PC-3 (cell line): ENCODE measurements at regions not wholly inside any gene's neighbourhood (a gene's known extent, or its start where the extent isn't known, plus 50 kb on each side); places are given as distances from the start of the nearest gene placed in this dataset.

Experiments used
- ATAC-seq: fragments of 200-7000 bp; cut with Tn5 transposase; 2 replicates; pipeline ENCODE4 v1.9.1; 2020; ENCODE audit warnings: mild to moderate bottlenecking, moderate library complexity
- BruUV-seq: library from RNA; stranded (reverse); fragments of 400-500 nt; replicated peaks from 2 replicates; lab custom pipeline; 2021; lab: Mats Ljungman, UMichigan
- CTCF ChIA-PET: fragments of 300-600 bp; sonication (Branson Sonifier 250); formaldehyde crosslinking; loops from one replicate; lab custom pipeline; 2022; ENCODE audit warnings: antibody characterized with exemption; lab: Charles Lee
- POLR2A ChIA-PET: fragments of 300-600 bp; sonication (Branson Sonifier 250); formaldehyde crosslinking; loops from one replicate; lab custom pipeline; 2022; ENCODE audit warnings: antibody characterized with exemption; ENCODE audit not compliant: unreplicated experiment; lab: Charles Lee
- DNase-seq: peaks from one replicate; pipeline ENCODE4 v3.0.0-alpha.2; 2015
- H2AFZ ChIP-seq: fragments of 300-600 bp; sonication (generic); 2 replicates; pipeline ENCODE4 v1.6.0; 2016; ENCODE audit warnings: antibody characterized with exemption, low read length
- H3F3A ChIP-seq: fragments of 300-600 bp; sonication (generic); one replicate; pipeline ENCODE4 v1.6.0; 2017; ENCODE audit warnings: antibody characterized with exemption, low read length, control low read depth, mild to moderate bottlenecking; ENCODE audit not compliant: unreplicated experiment
- H3K27ac ChIP-seq: fragments of 300-600 bp; sonication (generic); 2 replicates; pipeline ENCODE4 v1.5.1; 2016; ENCODE audit warnings: mild to moderate bottlenecking, low read length
- H3K27me3 ChIP-seq: fragments of 300-600 bp; sonication (generic); 2 replicates; pipeline ENCODE4 v1.6.1; 2016; ENCODE audit warnings: low read length, mixed read lengths
- H3K36me3 ChIP-seq: fragments of 300-600 bp; sonication (generic); 2 replicates; pipeline ENCODE4 v1.6.1; 2016; ENCODE audit warnings: low read depth, mixed run types, low read length, mixed read lengths
- H3K4me1 ChIP-seq: fragments of 300-600 bp; sonication (generic); 2 replicates; pipeline ENCODE4 v1.5.1; 2016; ENCODE audit warnings: low read length; ENCODE audit not compliant: insufficient read depth
- H3K4me2 ChIP-seq: fragments of 300-600 bp; sonication (generic); 2 replicates; pipeline ENCODE4 v1.6.0; 2016; ENCODE audit warnings: low read length
- H3K4me3 ChIP-seq: fragments of 300-600 bp; sonication (generic); 2 replicates; pipeline ENCODE4 v1.5.1; 2016; ENCODE audit warnings: mild to moderate bottlenecking, low read length, mixed read lengths
- H3K79me2 ChIP-seq: fragments of 300-600 bp; sonication (generic); 2 replicates; pipeline ENCODE4 v1.6.1; 2017; ENCODE audit warnings: low read length, mixed read lengths
- H3K9ac ChIP-seq: fragments of 300-600 bp; sonication (generic); 2 replicates; pipeline ENCODE4 v1.6.0; 2016; ENCODE audit warnings: mild to moderate bottlenecking, low read length
- H3K9me2 ChIP-seq: fragments of 300-600 bp; sonication (generic); replicated peaks from 2 replicates; pipeline ENCODE4 v1.6.1; 2016; ENCODE audit warnings: mixed run types, low read length, mixed read lengths
- H3K9me3 ChIP-seq: fragments of 300-600 bp; sonication (generic); 2 replicates; pipeline ENCODE4 v1.6.1; 2016; ENCODE audit warnings: low read length, mixed read lengths
- H4K20me1 ChIP-seq: fragments of 300-600 bp; sonication (generic); 2 replicates; pipeline ENCODE4 v1.6.1; 2016; ENCODE audit warnings: low read length, mixed read lengths
- EZH2 ChIP-seq: fragments of 300-600 bp; sonication (generic); IDR thresholded peaks from one replicate; pipeline ENCODE4 v1.6.1; 2017; ENCODE audit warnings: antibody characterized with exemption, mild to moderate bottlenecking, low read length; ENCODE audit not compliant: unreplicated experiment
- EZH2phosphoT487 ChIP-seq: fragments of 300-600 bp; sonication (generic); IDR thresholded peaks from 2 replicates; pipeline ENCODE4 v1.6.1; 2018; ENCODE audit warnings: mild to moderate bottlenecking, antibody characterized with exemption, low read length, borderline replicate concordance
- intact Hi-C: fragments of 100-400 bp; cut with micrococcal nuclease; formaldehyde crosslinking; loops from 2 replicates; pipeline ENCODE4 v1.9.0; 2023
- TF ChIP-seq, protein P1 (sequence below): fragments of 300-600 bp; sonication (generic); conservative IDR thresholded peaks from 2 replicates; pipeline ENCODE4 v1.5.1; 2017; ENCODE audit warnings: antibody characterized with exemption, low read depth, mild to moderate bottlenecking, low read length

DNA sequence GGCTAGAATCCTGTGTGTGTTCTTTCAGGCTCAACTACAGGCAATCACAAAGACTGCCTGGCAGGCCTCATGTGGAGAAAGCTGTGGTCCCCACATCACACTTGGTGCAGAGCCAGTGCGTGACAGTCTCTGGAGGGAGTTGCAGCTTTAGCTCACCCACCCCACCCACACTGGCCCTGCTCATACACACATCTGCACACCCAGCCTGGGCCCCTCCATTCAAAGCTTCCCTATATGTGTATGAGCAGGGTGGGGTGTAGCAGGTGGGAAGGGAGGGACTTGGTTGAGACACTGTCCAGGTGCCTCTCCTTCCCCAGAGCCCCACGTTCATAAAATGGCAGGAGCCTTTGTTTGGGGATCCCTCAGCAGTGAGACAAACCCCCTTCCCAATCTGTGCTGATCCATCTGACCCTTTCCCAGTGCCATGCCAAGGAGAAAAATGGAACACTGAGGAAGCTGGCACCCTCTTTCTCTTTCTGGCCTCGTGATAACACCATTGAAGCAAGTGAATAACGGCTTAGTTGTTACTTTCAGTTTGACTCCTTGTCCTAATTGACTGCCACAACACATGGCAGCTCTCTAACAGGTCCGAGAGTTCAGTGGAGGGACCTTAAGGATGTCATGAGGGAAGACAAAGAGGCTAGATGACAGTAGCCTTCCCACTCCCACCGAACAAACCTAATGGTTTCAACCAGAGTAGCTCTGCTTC, 53.8 kb upstream of the NRSN1 start:
- Histone ChIP-seq H3K79me2 (no peaks in the 10 kb centered on the region), H2AFZ (no peak overlapping the region), H4K20me1 (no peaks in the 10 kb centered on the region), H3K27ac (no peak overlapping the region), H3K9me2 (no peaks in the 10 kb centered on the region; the same call in 1 of the 2 replicates), H3K9ac (no peak overlapping the region), H3K36me3 (no peaks in the 10 kb centered on the region), H3K9me3 (no peaks in the 10 kb centered on the region), H3F3A (no peaks in the 10 kb centered on the region), H3K4me1 (no peaks in the 10 kb centered on the region), H3K4me2 (no peak overlapping the region), H3K27me3 (peaks cover 50% of the 10 kb centered on the region), H3K4me3 (no peak overlapping the region)
- TF ChIP-seq, protein P1, sequence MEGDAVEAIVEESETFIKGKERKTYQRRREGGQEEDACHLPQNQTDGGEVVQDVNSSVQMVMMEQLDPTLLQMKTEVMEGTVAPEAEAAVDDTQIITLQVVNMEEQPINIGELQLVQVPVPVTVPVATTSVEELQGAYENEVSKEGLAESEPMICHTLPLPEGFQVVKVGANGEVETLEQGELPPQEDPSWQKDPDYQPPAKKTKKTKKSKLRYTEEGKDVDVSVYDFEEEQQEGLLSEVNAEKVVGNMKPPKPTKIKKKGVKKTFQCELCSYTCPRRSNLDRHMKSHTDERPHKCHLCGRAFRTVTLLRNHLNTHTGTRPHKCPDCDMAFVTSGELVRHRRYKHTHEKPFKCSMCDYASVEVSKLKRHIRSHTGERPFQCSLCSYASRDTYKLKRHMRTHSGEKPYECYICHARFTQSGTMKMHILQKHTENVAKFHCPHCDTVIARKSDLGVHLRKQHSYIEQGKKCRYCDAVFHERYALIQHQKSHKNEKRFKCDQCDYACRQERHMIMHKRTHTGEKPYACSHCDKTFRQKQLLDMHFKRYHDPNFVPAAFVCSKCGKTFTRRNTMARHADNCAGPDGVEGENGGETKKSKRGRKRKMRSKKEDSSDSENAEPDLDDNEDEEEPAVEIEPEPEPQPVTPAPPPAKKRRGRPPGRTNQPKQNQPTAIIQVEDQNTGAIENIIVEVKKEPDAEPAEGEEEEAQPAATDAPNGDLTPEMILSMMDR: no peak
- TF ChIP-seq EZH2 (no peak), EZH2phosphoT487 (no peak)
- ATAC-seq: no peak
- ChIA-PET POLR2A (no interaction called here), CTCF (no interaction called here)
- no peak for DNase-seq
- intact Hi-C loops: no loop called here
- no TSS peak for BruUV-seq

DNA sequence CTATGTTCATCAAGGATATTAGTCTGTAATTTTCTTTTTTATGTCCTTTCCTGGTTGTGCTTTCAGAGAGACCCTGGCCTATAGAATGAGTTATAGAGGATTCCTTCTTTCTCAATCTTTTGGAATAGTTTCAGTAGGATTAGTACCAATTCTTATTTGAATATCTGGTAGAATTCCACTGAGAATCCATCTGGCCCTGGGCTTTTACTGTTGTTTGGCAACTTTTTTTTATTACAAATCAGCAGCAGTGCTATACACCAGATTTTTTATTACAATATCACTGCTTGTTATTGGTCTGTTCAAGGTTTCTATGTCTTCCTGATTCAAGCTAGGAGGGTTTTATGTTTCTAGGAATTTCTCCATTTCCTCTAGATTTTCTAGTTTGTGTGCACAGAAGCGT, 50.0 kb upstream of the NRSN1 start:
- ChIA-PET POLR2A (no interaction called here), CTCF (no interaction called here)
- BruUV-seq: no TSS peak
- no peaks in the 10 kb centered on the region; the same call in 1 of the 2 replicates for H3K9me2 ChIP-seq
- no peak for ATAC-seq
- no peak for DNase-seq
- no peak overlapping the region for H3K27ac ChIP-seq
- H3K27me3 ChIP-seq: peaks cover 57% of the 10 kb centered on the region; the same call in 1 of the 2 replicates
- no peaks in the 10 kb centered on the region for H3K4me1 ChIP-seq
- H3K79me2 ChIP-seq: no peaks in the 10 kb centered on the region
- no peak overlapping the region for H3K9ac ChIP-seq
- no peaks in the 10 kb centered on the region for H4K20me1 ChIP-seq
- TF ChIP-seq EZH2phosphoT487 (no peak), EZH2 (no peak)
- TF ChIP-seq, protein P1: no peak
- intact Hi-C loops: no loop called here
- no peaks in the 10 kb centered on the region for H3K36me3 ChIP-seq
- H3K4me2 ChIP-seq: no peak overlapping the region
- no peaks in the 10 kb centered on the region for H3F3A ChIP-seq
- H3K4me3 ChIP-seq: no peak overlapping the region
- H2AFZ ChIP-seq: no peak overlapping the region
- no peaks in the 10 kb centered on the region for H3K9me3 ChIP-seq
